HG02623 (cell line): ENCODE measurements at regions not wholly inside any gene's neighbourhood (a gene's known extent, or its start where the extent isn't known, plus 50 kb on each side); places are given as distances from the start of the nearest gene placed in this dataset.
"Not testable (repeated sequence)": the region's sequence is repeated elsewhere in the genome, so short reads cannot be mapped to it uniquely, and the experiment has no call there.

Experiments
- ATAC-seq: cut with Tn5 transposase; IDR thresholded peaks from one replicate; pipeline ENCODE4 v1.9.1; 2021; ENCODE audit warnings: moderate library complexity; ENCODE audit not compliant: unreplicated experiment

GRCh38 chr6:47405273-47405672, 72.3 kb upstream of the CD2AP start:
- ATAC-seq, result no peak

- ATAC-seq, result no peak
These were observed 70.0 kb upstream of the CD2AP start for GRCh38 chr6:47407300-47408281.

DNA sequence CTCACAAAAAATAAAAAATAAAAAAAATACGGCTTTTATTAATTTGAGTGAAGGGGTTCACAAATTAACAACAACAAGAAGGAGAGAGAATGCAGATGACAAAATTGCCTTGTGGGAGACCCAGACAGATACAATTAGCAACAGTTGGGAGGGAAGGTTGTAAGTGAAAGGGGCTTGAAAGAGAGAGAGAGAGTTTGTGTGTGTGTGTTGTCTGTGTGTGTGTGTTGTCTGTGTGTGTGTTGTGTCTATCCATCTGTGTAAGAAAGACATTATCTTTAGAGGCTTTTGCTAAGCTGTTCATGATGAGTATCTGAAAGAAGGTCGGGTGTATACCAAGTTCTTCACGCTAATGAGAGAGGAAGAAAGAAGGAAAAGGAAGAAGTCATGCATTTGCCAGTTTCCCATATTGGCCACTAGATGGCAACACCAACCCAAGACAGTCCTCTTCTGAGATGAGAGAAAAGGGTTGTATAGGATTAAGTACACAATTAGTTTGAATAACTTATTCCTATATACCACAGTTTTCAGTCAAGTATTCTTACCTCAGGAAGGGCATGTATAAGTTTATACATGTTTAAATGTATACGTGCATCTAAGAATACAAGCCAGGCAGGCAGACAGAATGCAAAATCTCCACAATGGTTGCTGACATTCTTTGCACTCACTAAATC, 63.7 kb upstream of the CD2AP start:
- ATAC-seq, result peak; percentile 74

GRCh38 chr6:47414423-47415167, 63.0 kb upstream of the CD2AP start:
- ATAC-seq, result peak; percentile 44

GRCh38 chr6:47416396-47417345, 60.9 kb upstream of the CD2AP start:
- no peak for ATAC-seq

GRCh38 chr6:47419621-47420020, 58.0 kb upstream of the CD2AP start:
- no peak for ATAC-seq

DNA sequence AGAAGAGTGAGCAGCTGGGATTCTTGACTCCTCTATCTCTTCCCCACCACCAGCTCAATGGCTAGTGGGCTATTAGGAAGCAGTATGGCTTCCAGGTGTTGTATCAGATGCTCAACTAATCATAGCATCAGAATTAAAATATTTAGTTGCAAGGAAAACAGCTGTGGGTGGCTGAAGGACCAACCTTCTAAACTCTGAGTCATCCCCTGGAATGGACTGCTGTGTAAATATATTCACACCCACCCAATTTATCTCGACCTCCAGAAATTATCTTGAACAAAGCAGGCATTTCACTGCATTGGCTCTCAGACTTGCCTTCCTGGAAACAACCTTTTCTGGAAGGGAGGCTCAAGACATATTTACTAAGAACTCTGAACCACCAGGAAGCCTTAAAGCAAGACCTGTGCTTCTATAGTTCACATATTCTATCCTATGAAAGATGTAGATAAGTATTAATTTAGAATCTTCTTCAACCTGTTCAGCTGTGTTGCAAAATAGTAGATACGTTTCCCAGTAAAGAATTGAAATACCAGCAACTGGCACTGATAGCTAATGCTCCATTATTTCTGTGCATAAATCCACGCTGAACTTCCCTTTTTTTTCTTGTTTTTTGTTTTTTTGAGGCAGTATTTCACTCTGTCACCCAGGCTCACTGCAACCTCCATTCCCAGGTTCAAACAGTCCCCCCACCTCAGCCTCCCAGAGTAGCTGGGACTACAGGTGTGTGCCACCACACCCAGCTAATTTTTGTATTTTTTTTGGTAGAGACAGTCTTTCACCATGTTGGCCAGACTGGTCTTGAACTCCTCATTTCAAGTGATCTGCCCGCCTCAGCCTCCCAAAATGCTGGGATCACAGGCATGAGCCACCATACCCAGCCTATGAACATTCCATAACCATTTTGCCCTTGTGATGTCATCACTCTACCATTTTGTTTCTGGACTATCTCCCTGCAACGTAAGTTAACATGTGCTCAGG, 56.9 kb upstream of the CD2AP start:
- no peak for ATAC-seq

- ATAC-seq, result no peak
These were observed 54.5 kb upstream of the CD2AP start for GRCh38 chr6:47423079-47423478.

- ATAC-seq, result no peak
These were observed 53.2 kb upstream of the CD2AP start for GRCh38 chr6:47424436-47424836.

GRCh38 chr6:47425724-47426123, 51.9 kb upstream of the CD2AP start:
- not testable (repeated sequence) for ATAC-seq

GRCh38 chr6:47426524-47427302, 50.9 kb upstream of the CD2AP start:
- ATAC-seq, result no peak

- ATAC-seq, result no peak
These were observed 49.9 kb upstream of the CD2AP start for GRCh38 chr6:47427680-47428079.
